ENCODE measurements at regions not wholly inside any gene's neighbourhood (a gene's known extent, or its start where the extent isn't known, plus 50 kb on each side); places are given as distances from the start of the nearest gene placed in this dataset.

GRCh38 chr22:48316257-48317250 lies 1511.1 kb downstream of the BRD1 start:
- DNase-seq (ENCODE audit: low read depth, low spot score): no peak
- ChIA-PET CTCF (no interaction called here), POLR2A (no interaction called here)
- Histone ChIP-seq H3K27me3 (ENCODE audit: control insufficient read depth, insufficient read depth, low read length) (no peaks in the 10 kb centered on the region), H3K27ac (ENCODE audit: low read length) (no peak overlapping the region), H3K36me3 (ENCODE audit: control insufficient read depth, insufficient read depth, low read length) (no peaks in the 10 kb centered on the region), H3K4me1 (ENCODE audit: control insufficient read depth, insufficient read depth, low read length) (no peaks in the 10 kb centered on the region), H3K4me3 (ENCODE audit: low read depth in 2 of 2, low read length in 2 of 2) (no peak overlapping the region), H3K9me3 (ENCODE audit: control insufficient read depth, insufficient read depth, low read depth, low read length) (no peaks in the 10 kb centered on the region)
- intact Hi-C loops (cut with micrococcal nuclease; ENCODE audit: unreplicated experiment) (no loop called here), in situ Hi-C loops (cut with HindIII; ENCODE audit: low pct_unique_long_range_greater_than_20kb, low sequenced_read_pairs) (no loop called here)
- no TSS peak for BruUV-seq (replicated peaks)
- no peak for TF ChIP-seq POLR2AphosphoS5 (IDR thresholded peaks at IDR 0.05; ENCODE audit: low read depth, low read length)
- TF ChIP-seq SIN3A (IDR thresholded peaks at IDR 0.05; ENCODE audit: borderline replicate concordance, insufficient read depth, low read depth, low read length): no peak
- TF ChIP-seq CTCF (IDR thresholded peaks at IDR 0.05): no peak
- no peak for TF ChIP-seq TCF7L2 (IDR thresholded peaks at IDR 0.05; ENCODE audit: low read depth, low read length)
- no peak for TF ChIP-seq REST (IDR thresholded peaks at IDR 0.05; ENCODE audit: insufficient read depth in 1 of 2, low read depth in 2 of 2, low read length in 1 of 2)
- no peak for ATAC-seq

GRCh38 chr22:48315439-48316256 lies 1512.0 kb downstream of the BRD1 start:
- Histone ChIP-seq H3K4me1 (ENCODE audit: control insufficient read depth, insufficient read depth, low read length) (no peaks in the 10 kb centered on the region), H3K27ac (ENCODE audit: low read length) (no peak overlapping the region), H3K4me3 (ENCODE audit: low read depth in 2 of 2, low read length in 2 of 2) (no peak overlapping the region), H3K36me3 (ENCODE audit: control insufficient read depth, insufficient read depth, low read length) (no peaks in the 10 kb centered on the region), H3K27me3 (ENCODE audit: control insufficient read depth, insufficient read depth, low read length) (no peaks in the 10 kb centered on the region), H3K9me3 (ENCODE audit: control insufficient read depth, insufficient read depth, low read depth, low read length) (no peaks in the 10 kb centered on the region)
- no TSS peak for BruUV-seq (replicated peaks)
- DNase-seq (ENCODE audit: low read depth, low spot score) (no peak), ATAC-seq (no peak)
- in situ Hi-C loops (cut with HindIII; ENCODE audit: low pct_unique_long_range_greater_than_20kb, low sequenced_read_pairs): no loop called here
- TF ChIP-seq POLR2AphosphoS5 (IDR thresholded peaks at IDR 0.05; ENCODE audit: low read depth, low read length) (no peak), CTCF (IDR thresholded peaks at IDR 0.05) (no peak), TCF7L2 (IDR thresholded peaks at IDR 0.05; ENCODE audit: low read depth, low read length) (no peak), SIN3A (IDR thresholded peaks at IDR 0.05; ENCODE audit: borderline replicate concordance, insufficient read depth, low read depth, low read length) (no peak), REST (IDR thresholded peaks at IDR 0.05; ENCODE audit: insufficient read depth in 1 of 2, low read depth in 2 of 2, low read length in 1 of 2) (no peak)
- ChIA-PET POLR2A (no interaction called here), CTCF (no interaction called here)
- intact Hi-C loops (cut with micrococcal nuclease; ENCODE audit: unreplicated experiment): no loop called here

All from Panc1 (cell line).